ENCODE measurements at regions not wholly inside any gene's neighbourhood (a gene's known extent, or its start where the extent isn't known, plus 50 kb on each side); places are given as distances from the start of the nearest gene placed in this dataset.
A peak's percentile ranks its signal among the peaks of the same experiment; 100 is the strongest.

- no peaks in the 10 kb centered on the region for H3K27me3 ChIP-seq (replicated peaks in 1 of 4; ENCODE audit: control insufficient read depth in 3 of 4, extremely low read depth in 1 of 4, insufficient read depth in 3 of 4, low read length in 3 of 4)
- 76% methylated on average over 3 of the region's 3 CpGs; no CpG with 5 or more reads in 1 of the 2 experiments for WGBS, 2 experiments (ENCODE audit: extremely low coverage in 1 of 2, insufficient coverage in 1 of 2, insufficient read length in 1 of 2, insufficient replicate concordance in 2 of 2, low coverage in 1 of 2, low lambda C conversion rate in 2 of 2, missing lambda C conversion rate in 1 of 2)
- H3K79me2 ChIP-seq (ENCODE audit: control insufficient read depth in 1 of 2, insufficient read depth in 2 of 2, low read length in 2 of 2) = no peaks in the 10 kb centered on the region
- peak overlapping the region; percentile 82; the same call in 1 of the 2 replicates for H2BK20ac ChIP-seq (ENCODE audit: low read length)
- H3K36me3 ChIP-seq (ENCODE audit: control insufficient read depth in 2 of 4, insufficient read depth in 4 of 4, low read length in 3 of 4) = no peaks in the 10 kb centered on the region
- DNase-seq (ENCODE audit: low read depth in 1 of 2, low spot score in 2 of 2) (no peak), FAIRE-seq (no peak)
- H4K91ac ChIP-seq (replicated peaks; ENCODE audit: insufficient read length, low read length) = no peak overlapping the region
- H3K27ac ChIP-seq (ENCODE audit: low read depth, low read length) = peak overlapping the region; percentile 47; the same call in 1 of the 2 replicates
- no peak overlapping the region for H2AFZ ChIP-seq (ENCODE audit: low read length)
- no peak overlapping the region for H2BK120ac ChIP-seq (replicated peaks; ENCODE audit: low read depth, low read length)
- no peaks in the 10 kb centered on the region for H3K23me2 ChIP-seq (ENCODE audit: low read depth, low read length)
- peak overlapping the region; percentile 22 to 28; a peak in 2 of 4 replicates for H3K4me2 ChIP-seq (ENCODE audit: insufficient read depth in 1 of 2, low read depth in 2 of 2, low read length in 2 of 2)
- peaks cover 3 to 7% (median 6%) of the 10 kb centered on the region in 4 experiments; a peak in 4 of 7 replicates for H3K4me1 ChIP-seq (replicated peaks in 1 of 4; ENCODE audit: control insufficient read depth in 3 of 4, insufficient read depth in 4 of 4, low read length in 3 of 4)
- POLR2A ChIA-PET (ENCODE audit: partially characterized antibody) = interaction anchor here (0.6 kb wide), 1 partner anchor 1365 kb away, joined by 3 read pairs; no protein-coding TSS in a partner anchor
- H2BK15ac ChIP-seq (ENCODE audit: low read length) = no peak overlapping the region
- no peak overlapping the region for H2AK5ac ChIP-seq (ENCODE audit: low read depth, low read length)
- CTCF ChIA-PET (ENCODE audit: partially characterized antibody) = no interaction called here
- peak overlapping the region; percentile 53; the same call in 1 of the 2 replicates for H2BK12ac ChIP-seq (ENCODE audit: low read depth, low read length)
- no peaks in the 10 kb centered on the region for H3K79me1 ChIP-seq (ENCODE audit: low read depth, low read length)
- peak overlapping the region; percentile 26; the same call in 1 of the 2 replicates for H3K18ac ChIP-seq (ENCODE audit: extremely low read depth, low read length)
- no peak overlapping the region for H4K8ac ChIP-seq (ENCODE audit: extremely low read depth, insufficient read depth, low read length)
- H4K20me1 ChIP-seq (replicated peaks in 1 of 2; ENCODE audit: control insufficient read depth in 1 of 2, insufficient read depth in 2 of 2, low read length in 2 of 2) = no peaks in the 10 kb centered on the region
- no peak overlapping the region for H3K14ac ChIP-seq (ENCODE audit: insufficient read length)
- TF ChIP-seq EZH2 (IDR thresholded peaks at IDR 0.05; ENCODE audit: low read depth, low read length, severe bottlenecking) (no peak), SAP30 (IDR thresholded peaks at IDR 0.05; ENCODE audit: insufficient read depth, insufficient replicate concordance, low read length) (no peak), CHD2 (IDR thresholded peaks at IDR 0.05; ENCODE audit: low read length) (no peak)
- no peak overlapping the region for H3K4ac ChIP-seq (replicated peaks; ENCODE audit: insufficient read length, low read depth, low read length)
- no peak overlapping the region for H3K23ac ChIP-seq (ENCODE audit: insufficient read length)
- H3K4me3 ChIP-seq (ENCODE audit: extremely low read depth in 1 of 4, insufficient read depth in 2 of 4, low read depth in 3 of 4, low read length in 4 of 4) = peak overlapping the region in 3 of 4 experiments; percentile 11 to 36 (median 14); a peak in 2 of 8 replicates
- no peaks in the 10 kb centered on the region for H3K9me3 ChIP-seq (ENCODE audit: insufficient read depth in 2 of 2, low read depth in 1 of 2, low read length in 1 of 2)
- H2BK5ac ChIP-seq (ENCODE audit: low read depth, low read length) = peak overlapping the region; percentile 85; the same call in 1 of the 2 replicates
- H4K5ac ChIP-seq (ENCODE audit: insufficient read length, low read depth, low read length) = peak overlapping the region; percentile 11
- H3K9ac ChIP-seq (replicated peaks in 1 of 4; ENCODE audit: extremely low read depth in 1 of 4, low read depth in 3 of 4, low read length in 3 of 4) = no peak overlapping the region
- no peak overlapping the region for H3K56ac ChIP-seq (replicated peaks; ENCODE audit: insufficient read length, low read depth, low read length)
Measured at GRCh38 chr18:38931754-38932050, 1366.1 kb upstream of the CELF4 start.

All from H1 (cell line).